ENCODE measurements at regions not wholly inside any gene's neighbourhood (a gene's known extent, or its start where the extent isn't known, plus 50 kb on each side); places are given as distances from the start of the nearest gene placed in this dataset.

GRCh38 chr11:113567867-113568544, 92.8 kb upstream of the DRD2 start:
- no peak for TF ChIP-seq CTCF (IDR thresholded peaks at IDR 0.05; ENCODE audit: low read depth, low read length)
- DNase-seq (ENCODE audit: extremely low read depth, low read depth), result no peak

GRCh38 chr11:113567097-113567496, 91.9 kb upstream of the DRD2 start:
- TF ChIP-seq CTCF (IDR thresholded peaks at IDR 0.05; ENCODE audit: low read depth, low read length), result no peak

GRCh38 chr11:113564527-113565130, 89.4 kb upstream of the DRD2 start:
- TF ChIP-seq CTCF (IDR thresholded peaks at IDR 0.05; ENCODE audit: low read depth, low read length), result no peak
- DNase-seq (ENCODE audit: extremely low read depth, low read depth), result no peak

More at GRCh38 chr11:113567097-113567496, 91.9 kb upstream of the DRD2 start:
- no peak for DNase-seq (ENCODE audit: extremely low read depth, low read depth)

- no peak for TF ChIP-seq CTCF (IDR thresholded peaks at IDR 0.05; ENCODE audit: low read depth, low read length)
- DNase-seq (ENCODE audit: extremely low read depth, low read depth), result no peak
Measured at GRCh38 chr11:113563766-113564526, 88.7 kb upstream of the DRD2 start.

GRCh38 chr11:113562981-113563461, 87.8 kb upstream of the DRD2 start:
- no peak for TF ChIP-seq CTCF (IDR thresholded peaks at IDR 0.05; ENCODE audit: low read depth, low read length)
- no peak for DNase-seq (ENCODE audit: extremely low read depth, low read depth)

- TF ChIP-seq CTCF (IDR thresholded peaks at IDR 0.05; ENCODE audit: low read depth, low read length), result no peak
- DNase-seq (ENCODE audit: extremely low read depth, low read depth), result no peak
Measured at GRCh38 chr11:113562576-113562975, 87.4 kb upstream of the DRD2 start.

GRCh38 chr11:113557926-113558325, 82.7 kb upstream of the DRD2 start:
- DNase-seq (ENCODE audit: extremely low read depth, low read depth), result no peak

More at GRCh38 chr11:113557926-113558325, 82.7 kb upstream of the DRD2 start:
- TF ChIP-seq CTCF (IDR thresholded peaks at IDR 0.05; ENCODE audit: low read depth, low read length), result no peak

All from AG09319 (cell line).